ENCODE measurements at regions not wholly inside any gene's neighbourhood (a gene's known extent, or its start where the extent isn't known, plus 50 kb on each side); places are given as distances from the start of the nearest gene placed in this dataset.

DNA sequence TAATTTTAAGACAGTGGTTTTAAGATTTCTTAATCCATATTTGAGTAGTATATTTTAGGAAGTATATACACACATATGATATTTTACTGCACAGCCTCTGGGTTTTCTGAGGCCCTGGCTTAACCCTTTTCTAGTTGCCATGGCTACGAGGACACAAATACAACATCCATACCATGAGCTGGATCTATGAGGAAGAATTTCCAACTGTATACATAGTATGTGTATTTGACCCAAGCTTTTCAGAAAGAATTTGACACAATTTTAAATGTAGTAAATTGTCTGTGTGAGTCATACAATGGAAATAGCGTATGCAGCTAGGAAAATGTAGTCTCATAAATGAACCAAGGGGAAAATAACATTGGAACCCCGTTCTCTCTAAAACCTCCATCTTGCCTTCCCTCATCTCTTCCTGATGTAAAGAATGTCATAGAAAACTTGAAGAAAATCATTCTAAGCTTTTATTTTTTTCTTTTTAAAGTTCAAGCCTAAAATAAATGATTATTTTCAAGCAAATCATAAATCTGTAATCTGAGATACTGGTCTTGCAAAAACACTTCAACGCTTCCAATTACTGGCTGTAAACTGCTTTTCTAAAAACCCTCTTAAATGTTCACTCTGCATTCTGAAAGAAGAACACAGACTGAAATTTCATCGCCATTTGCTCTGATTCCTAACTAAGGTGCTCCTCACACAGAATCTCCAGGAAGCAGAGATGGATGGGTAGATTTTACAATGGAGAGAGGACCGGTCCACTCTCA, 172.4 kb downstream of the LACC1 start:
- TF ChIP-seq TAF1 (IDR thresholded peaks at IDR 0.05; ENCODE audit: low read depth) (no peak), EGR1 (IDR thresholded peaks at IDR 0.05) (no peak), EP300 (IDR thresholded peaks at IDR 0.05; ENCODE audit: borderline replicate concordance) (no peak), ZBTB7A (IDR thresholded peaks at IDR 0.05; ENCODE audit: low read depth) (no peak), NFIC (IDR thresholded peaks at IDR 0.05) (no peak), RAD21 (IDR thresholded peaks at IDR 0.05; ENCODE audit: low read depth) (no peak), YY1 (IDR thresholded peaks at IDR 0.05; ENCODE audit: low read depth) (no peak)
- TF ChIP-seq, protein P1, sequence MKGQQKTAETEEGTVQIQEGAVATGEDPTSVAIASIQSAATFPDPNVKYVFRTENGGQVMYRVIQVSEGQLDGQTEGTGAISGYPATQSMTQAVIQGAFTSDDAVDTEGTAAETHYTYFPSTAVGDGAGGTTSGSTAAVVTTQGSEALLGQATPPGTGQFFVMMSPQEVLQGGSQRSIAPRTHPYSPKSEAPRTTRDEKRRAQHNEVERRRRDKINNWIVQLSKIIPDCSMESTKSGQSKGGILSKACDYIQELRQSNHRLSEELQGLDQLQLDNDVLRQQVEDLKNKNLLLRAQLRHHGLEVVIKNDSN (IDR thresholded peaks at IDR 0.05), result no peak

DNA sequence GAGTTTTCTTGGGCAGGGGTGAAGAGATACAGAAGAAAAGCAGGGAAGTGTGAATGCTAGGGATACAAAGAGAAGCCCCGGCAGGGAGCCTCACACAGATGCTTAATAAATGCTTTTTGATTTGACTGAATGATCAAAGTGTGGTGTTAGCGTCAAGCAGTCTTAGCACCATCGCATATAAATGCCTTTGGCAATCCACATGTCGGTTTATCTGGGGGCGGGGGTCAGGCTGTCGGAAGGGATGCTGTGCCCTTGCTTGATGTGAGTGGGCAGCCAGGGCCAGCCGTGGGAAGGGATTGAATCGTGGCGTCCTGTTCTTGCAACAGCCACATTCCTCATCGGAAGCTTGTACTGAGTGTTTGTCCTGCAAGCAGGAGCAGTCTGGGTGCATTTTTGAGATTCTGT, 173.1 kb downstream of the LACC1 start:
- no peak for TF ChIP-seq TCF12 (IDR thresholded peaks at IDR 0.05; ENCODE audit: low read depth)
- TF ChIP-seq CEBPB (IDR thresholded peaks at IDR 0.05), result no peak
- TF ChIP-seq, protein P2, sequence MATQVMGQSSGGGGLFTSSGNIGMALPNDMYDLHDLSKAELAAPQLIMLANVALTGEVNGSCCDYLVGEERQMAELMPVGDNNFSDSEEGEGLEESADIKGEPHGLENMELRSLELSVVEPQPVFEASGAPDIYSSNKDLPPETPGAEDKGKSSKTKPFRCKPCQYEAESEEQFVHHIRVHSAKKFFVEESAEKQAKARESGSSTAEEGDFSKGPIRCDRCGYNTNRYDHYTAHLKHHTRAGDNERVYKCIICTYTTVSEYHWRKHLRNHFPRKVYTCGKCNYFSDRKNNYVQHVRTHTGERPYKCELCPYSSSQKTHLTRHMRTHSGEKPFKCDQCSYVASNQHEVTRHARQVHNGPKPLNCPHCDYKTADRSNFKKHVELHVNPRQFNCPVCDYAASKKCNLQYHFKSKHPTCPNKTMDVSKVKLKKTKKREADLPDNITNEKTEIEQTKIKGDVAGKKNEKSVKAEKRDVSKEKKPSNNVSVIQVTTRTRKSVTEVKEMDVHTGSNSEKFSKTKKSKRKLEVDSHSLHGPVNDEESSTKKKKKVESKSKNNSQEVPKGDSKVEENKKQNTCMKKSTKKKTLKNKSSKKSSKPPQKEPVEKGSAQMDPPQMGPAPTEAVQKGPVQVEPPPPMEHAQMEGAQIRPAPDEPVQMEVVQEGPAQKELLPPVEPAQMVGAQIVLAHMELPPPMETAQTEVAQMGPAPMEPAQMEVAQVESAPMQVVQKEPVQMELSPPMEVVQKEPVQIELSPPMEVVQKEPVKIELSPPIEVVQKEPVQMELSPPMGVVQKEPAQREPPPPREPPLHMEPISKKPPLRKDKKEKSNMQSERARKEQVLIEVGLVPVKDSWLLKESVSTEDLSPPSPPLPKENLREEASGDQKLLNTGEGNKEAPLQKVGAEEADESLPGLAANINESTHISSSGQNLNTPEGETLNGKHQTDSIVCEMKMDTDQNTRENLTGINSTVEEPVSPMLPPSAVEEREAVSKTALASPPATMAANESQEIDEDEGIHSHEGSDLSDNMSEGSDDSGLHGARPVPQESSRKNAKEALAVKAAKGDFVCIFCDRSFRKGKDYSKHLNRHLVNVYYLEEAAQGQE (IDR thresholded peaks at IDR 0.05; ENCODE audit: low read depth), result no peak
- no peak for TF ChIP-seq NFIC (IDR thresholded peaks at IDR 0.05)
- TF ChIP-seq RAD21 (IDR thresholded peaks at IDR 0.05; ENCODE audit: low read depth), result no peak
- TF ChIP-seq CREB1 (IDR thresholded peaks at IDR 0.05; ENCODE audit: low read depth), result no peak
- TF ChIP-seq, protein P3, sequence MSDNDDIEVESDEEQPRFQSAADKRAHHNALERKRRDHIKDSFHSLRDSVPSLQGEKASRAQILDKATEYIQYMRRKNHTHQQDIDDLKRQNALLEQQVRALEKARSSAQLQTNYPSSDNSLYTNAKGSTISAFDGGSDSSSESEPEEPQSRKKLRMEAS (IDR thresholded peaks at IDR 0.05), result no peak
- TF ChIP-seq ZBTB7A (IDR thresholded peaks at IDR 0.05; ENCODE audit: low read depth), result no peak
- no peak for TF ChIP-seq TEAD4 (IDR thresholded peaks at IDR 0.05)
- no peak for TF ChIP-seq EP300 (IDR thresholded peaks at IDR 0.05; ENCODE audit: borderline replicate concordance)
- TF ChIP-seq FOXM1 (IDR thresholded peaks at IDR 0.05; ENCODE audit: borderline replicate concordance, low read depth), result no peak
- no peak for TF ChIP-seq EGR1 (IDR thresholded peaks at IDR 0.05)
- TF ChIP-seq YY1 (IDR thresholded peaks at IDR 0.05; ENCODE audit: low read depth), result no peak

DNA sequence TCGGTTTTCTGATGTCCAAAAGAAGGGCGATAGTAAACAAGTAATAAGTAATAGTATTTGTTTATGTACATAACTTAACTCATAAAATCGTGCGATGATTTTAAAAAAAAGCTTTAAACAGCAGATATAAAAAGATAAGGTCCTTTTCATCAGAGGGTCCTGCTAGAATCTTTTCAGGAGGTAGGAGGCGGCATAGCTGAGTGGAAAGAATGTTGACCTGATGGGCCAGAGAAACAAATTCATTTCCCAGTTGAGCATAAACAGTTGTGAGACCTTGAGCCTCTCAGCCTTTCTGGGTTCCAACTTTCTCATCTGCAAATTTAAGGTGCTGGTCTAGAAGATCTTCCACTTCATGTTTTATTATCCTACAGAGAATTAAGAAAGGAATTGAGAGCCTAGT, 173.5 kb downstream of the LACC1 start:
- TF ChIP-seq NFIC (IDR thresholded peaks at IDR 0.05) (no peak), TCF12 (IDR thresholded peaks at IDR 0.05; ENCODE audit: low read depth) (no peak), EGR1 (IDR thresholded peaks at IDR 0.05) (no peak), TAF1 (IDR thresholded peaks at IDR 0.05; ENCODE audit: low read depth) (no peak)
- TF ChIP-seq, protein P1 (IDR thresholded peaks at IDR 0.05), result no peak
- TF ChIP-seq, protein P2 (IDR thresholded peaks at IDR 0.05; ENCODE audit: low read depth), result no peak

DNA sequence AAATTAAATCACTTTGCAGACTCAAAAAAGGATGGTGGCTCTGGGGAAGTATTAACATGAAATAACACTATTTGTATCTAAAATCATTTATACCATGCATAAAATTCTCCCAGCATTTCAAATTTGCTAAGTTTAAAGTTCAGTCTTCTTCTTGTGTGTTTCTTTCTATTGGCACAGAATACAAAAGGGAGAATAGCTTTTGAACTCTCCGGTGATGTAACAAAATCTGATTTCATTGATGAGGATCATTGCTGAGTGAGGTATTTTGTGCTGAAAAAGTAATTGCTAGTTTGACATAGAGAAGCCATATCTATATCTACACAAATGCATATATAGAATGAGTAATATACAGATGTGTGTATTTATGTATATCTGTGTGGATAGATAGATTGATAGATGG, 174.8 kb downstream of the LACC1 start:
- TF ChIP-seq CEBPB (IDR thresholded peaks at IDR 0.05) (no peak), TAF1 (IDR thresholded peaks at IDR 0.05; ENCODE audit: low read depth) (no peak), RAD21 (IDR thresholded peaks at IDR 0.05; ENCODE audit: low read depth) (no peak), YY1 (IDR thresholded peaks at IDR 0.05; ENCODE audit: low read depth) (no peak), EP300 (IDR thresholded peaks at IDR 0.05; ENCODE audit: borderline replicate concordance) (no peak), ZBTB7A (IDR thresholded peaks at IDR 0.05; ENCODE audit: low read depth) (no peak), NFIC (IDR thresholded peaks at IDR 0.05) (no peak), TEAD4 (IDR thresholded peaks at IDR 0.05) (no peak), CREB1 (IDR thresholded peaks at IDR 0.05; ENCODE audit: low read depth) (no peak), FOXM1 (IDR thresholded peaks at IDR 0.05; ENCODE audit: borderline replicate concordance, low read depth) (no peak), EGR1 (IDR thresholded peaks at IDR 0.05) (no peak), TCF12 (IDR thresholded peaks at IDR 0.05; ENCODE audit: low read depth) (no peak)
- TF ChIP-seq, protein P3 (IDR thresholded peaks at IDR 0.05), result no peak
- TF ChIP-seq, protein P2 (IDR thresholded peaks at IDR 0.05; ENCODE audit: low read depth), result no peak
- TF ChIP-seq, protein P1 (IDR thresholded peaks at IDR 0.05), result no peak
